Femur (tissue), 1 donor: ENCODE measurements at regions not wholly inside any gene's neighbourhood (a gene's known extent, or its start where the extent isn't known, plus 50 kb on each side); places are given as distances from the start of the nearest gene placed in this dataset.

Experiments
- DNase-seq: peaks from one replicate; pipeline ENCODE4 v3.0.0-alpha.2; 2017

DNA sequence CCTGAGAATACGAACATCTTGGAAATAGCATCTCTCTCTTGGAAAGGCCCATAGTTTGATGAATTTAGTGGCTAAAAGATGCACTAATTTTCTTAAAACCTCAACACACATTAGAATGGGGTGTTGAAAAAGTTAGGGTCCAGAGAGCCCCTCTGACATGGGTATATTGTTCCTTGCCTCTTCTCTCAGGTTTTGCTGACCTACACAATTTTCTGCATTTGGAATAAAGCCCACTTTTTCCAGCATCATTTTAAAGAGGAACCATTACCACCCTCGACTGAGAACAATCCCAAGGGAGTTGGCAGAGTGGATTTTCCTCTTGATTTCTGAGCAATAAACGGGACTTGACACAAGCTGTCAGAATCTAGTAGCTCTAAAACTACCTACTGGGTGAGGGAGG, 156.1 kb downstream of the PMP22 start:
- no peak for DNase-seq

DNA sequence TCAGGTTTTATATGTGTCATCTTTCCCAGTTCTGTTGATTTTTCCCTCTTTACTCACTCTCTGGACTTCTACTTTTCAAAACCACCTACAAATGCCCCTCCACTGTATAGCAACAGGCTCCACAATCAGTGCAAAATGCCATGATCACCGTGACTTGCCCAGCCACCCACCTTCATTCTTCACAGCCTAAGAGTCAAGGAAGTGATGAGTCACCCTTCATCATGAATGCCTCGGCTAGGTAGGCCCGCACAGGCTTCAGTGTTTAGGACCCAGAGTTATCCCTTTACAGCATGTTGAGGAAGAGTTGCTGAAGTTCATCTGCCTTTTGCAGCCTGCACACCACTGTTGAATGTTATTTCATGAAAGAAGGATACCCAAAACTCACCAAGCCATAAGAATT, 158.6 kb downstream of the PMP22 start:
- no peak for DNase-seq

DNA sequence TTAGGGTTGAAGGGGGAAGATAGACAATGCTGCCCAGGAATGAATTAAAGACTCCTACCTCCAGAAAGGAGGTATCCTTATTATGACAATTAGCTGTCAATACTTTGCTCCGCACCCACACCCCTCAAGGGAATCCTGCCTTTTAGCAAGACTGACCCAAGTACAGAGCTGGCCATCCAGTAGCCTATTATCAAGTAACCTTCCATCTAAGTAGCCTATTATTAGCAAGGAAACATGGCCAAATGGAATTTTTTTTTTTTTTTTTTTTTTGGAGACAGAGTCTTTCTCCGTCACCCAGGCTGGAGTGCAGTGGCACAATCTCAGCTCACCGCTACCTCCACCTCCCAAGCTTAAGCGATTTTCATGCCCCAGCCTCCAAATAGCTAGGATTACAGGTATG, 161.3 kb downstream of the PMP22 start:
- no peak for DNase-seq

DNA sequence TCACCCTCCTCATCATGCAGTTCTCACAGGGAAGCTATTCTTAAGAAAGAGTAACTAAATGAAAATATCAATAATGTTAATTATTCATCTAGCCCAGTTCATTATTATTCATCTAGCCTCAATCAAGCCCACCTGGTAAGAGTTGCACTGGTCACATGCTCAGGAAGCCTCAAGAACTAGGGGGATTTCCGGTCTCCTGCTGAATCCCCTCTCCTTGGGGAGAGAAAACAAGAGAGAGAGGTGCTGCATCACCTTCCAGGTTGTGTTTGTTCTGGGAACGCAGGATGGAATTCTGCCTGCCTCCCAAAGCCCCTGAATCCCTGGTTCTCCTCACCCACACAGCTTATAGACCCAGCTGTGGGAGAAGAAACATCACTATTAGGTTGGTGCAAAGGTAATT, 164.0 kb downstream of the PMP22 start:
- no peak for DNase-seq

DNA sequence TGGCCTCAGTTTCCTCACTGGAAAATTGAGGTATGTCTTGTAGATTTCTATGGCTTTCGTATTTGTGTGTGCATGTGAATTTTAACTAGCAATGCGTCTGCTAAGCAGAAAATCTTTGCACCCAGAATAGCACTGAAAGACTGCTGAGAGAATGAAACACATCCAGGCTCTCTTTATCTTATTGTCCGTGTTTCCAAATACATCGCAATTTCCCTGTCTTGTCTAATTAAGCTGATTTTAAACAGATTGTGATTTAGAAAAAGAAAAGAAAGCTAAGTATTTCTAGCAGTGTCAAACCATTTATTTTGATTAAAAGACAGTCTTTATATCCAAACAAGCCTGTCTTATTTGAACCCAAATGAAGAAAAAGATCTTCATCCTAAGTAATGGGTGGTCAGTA, 168.6 kb downstream of the PMP22 start:
- no peak for DNase-seq

DNA sequence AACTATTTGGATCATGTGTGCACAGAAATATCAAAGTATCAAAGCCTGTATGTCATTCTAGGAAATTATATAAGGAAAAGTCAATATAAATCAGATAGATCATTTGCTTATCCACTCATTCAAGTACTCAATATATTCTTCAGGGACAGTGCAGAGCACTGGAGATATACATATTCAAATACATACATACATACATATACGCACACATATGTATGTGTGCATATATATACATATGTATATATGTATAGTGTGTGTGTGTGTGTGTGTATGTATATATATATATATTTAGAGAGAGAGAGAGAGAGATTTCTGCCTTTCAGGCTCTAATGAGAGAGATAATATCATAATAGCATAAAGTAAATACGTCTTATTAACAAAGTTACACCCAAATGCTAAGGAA, 169.2 kb downstream of the PMP22 start:
- no peak for DNase-seq

DNA sequence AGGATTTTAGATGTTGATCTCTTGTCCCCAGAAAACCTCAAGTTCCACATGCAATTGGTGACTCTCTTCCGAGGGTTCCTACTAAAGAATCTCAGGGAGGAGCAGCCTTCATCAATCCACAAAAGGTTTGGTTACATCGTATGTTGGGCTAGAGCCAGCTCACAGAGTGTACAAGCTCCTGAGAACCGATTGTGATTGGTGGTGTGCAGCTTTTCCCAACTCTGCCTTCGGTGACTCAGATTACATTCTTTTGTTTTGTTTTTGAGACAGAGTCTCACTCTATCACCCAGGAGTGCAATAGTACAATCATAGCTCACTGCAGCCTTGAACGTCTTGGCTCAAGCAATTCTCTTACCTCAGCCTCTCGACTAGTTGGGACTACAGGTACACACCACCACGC, 172.4 kb downstream of the PMP22 start:
- no peak for DNase-seq

DNA sequence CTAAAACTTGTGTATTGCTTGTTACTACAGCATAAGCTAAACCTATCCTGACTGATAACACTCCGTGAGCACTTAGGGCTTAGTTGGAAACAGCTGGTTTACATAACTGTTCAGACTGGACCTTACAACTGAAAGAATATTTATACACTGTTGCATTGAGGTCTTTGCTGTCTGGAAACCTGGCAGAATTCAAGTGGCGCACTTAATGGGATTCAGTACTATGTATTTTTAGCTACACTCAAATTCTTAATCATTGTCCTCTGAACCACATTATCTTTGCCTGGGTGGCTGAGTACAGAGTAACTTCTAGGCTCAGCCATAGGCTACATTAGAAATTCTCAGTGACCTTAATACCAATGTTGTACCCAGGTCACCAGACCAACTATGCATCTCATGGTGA, 172.9 kb downstream of the PMP22 start:
- DNase-seq = no peak

DNA sequence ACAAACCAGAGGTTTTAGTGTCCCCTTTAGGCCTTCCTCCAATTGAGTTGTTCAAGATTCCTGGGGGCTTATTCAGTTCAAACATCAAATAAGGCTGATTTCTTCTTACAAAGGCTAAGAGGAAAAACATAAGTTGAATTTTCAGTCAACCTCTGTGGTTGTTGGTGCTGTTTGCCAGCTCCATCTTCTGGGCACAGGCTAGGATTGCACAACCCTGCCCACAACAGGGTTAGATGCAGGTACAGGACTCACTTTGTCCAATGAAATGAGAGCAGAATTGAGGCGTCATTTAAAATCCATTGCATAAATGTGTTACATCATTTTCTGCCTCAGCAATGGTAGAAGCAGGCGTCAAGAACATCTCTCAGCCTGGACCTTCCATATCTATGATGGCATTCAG, 173.3 kb downstream of the PMP22 start:
- DNase-seq = no peak

DNA sequence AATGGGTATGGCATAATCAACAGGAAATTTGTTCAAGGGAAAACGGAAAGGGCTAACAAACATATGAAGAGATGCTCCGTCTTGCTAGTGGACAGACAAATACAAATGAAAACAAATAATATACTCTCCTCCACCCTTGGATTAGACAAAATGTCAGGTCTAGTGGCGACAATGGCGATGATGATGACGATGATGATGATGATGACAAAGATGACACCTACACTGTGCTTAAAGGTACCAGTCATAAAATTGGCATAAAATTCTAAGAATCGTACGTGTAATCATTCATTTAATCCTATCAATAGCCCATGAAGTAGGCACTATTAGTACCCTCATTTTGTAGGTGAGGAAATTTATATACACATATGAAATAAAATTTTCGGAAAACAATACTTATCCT, 174.6 kb downstream of the PMP22 start:
- DNase-seq = no peak

DNA sequence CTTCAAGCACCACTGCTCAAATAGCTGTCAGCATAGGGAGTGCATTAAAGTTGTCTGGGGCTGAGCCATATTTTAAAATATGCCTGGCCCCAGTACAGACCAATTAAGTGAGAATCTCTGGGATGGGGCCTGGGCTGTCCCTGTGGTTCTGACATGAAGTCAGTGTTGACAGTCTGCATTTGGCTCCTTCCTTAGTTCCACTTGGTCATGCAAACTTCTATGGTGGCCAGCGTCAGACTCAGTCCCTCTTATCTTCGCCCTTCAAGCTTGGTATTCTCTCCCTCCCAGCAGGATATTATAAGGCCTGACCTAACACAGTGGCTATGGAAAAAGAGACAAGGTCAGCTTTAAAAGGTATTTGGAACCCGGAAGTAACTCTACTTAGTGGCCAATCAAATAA, 177.2 kb downstream of the PMP22 start:
- DNase-seq = peak; percentile 21

DNA sequence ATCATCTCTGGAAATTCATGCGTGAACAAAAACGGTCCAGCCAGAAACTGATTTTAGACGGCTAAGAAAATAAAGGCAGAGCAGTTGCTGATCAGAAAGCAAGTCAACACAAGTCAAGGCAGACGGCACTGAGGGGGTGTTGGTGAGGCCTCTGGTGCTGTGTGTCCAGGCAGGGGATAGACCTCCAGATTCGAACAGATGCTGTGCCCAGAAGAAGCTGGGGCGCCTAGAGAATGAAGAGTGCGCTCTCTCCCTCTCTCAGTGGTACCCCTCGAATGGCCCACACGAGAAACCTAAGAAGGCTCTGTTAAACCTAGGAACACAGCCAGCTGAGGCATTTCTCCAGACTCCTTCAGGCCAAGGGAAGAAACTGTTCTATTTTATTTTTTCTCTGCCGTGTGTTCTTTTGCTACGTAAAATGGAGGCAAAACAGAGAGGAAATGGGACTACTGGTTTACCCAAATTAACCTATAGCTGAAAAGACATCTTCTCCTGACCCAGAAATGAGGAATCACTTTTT, 178.3 kb downstream of the PMP22 start:
- peak; percentile 29 for DNase-seq

DNA sequence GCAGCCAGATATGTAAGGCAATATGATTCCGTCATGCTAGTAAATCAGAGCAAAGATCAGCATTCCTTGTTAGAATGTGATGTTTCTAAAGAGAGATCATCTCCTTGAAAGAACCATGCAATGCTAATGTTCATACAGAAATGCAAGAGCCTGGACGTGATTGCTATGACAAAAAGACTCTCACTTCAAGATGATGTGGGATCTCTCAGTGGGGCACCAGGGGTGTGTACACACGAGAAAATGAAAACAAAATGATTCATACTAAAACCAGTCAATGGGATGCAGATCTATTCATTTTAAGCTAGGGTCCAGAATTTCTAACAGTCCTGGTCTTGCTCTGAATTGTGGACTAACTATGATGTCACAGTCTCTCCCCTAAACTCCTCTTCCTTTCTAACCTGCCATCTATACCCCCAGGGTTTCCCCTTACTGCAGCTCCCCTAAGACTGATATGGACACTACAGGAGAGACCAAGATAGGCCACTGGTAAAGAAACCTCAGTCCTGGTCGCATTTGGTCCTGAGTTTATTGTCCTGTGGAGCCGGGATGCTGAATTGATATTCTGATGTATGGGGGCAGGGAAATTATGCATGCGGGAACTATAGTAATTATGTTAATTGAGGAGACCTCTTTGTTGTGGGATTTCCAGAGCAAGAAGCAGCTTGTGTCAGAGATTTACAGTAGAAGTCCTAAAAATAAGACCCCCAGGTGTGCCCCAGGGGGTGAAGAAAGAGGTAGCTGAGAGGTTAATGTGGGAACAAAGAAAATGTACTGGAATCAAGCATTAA, 179.0 kb downstream of the PMP22 start:
- no peak for DNase-seq

DNA sequence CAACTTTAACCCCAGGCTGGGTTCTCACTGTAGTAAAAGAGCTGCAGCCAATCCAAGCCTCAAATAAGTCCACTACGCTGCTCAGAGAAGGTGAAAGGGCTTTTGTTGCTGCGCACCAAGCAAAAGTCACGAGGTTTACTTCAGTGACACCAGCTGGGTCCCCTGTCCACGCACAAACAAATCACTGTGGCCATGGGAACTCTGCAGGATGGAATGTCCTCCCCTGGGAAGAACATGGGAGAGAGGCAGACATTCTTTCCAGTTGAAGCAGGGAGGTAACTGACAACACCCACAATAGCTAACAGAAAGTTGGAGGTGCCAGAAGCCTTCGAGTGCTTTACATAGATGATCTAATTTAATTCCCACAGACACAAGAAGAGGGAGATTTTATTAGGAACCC, 181.9 kb downstream of the PMP22 start:
- DNase-seq = no peak

DNA sequence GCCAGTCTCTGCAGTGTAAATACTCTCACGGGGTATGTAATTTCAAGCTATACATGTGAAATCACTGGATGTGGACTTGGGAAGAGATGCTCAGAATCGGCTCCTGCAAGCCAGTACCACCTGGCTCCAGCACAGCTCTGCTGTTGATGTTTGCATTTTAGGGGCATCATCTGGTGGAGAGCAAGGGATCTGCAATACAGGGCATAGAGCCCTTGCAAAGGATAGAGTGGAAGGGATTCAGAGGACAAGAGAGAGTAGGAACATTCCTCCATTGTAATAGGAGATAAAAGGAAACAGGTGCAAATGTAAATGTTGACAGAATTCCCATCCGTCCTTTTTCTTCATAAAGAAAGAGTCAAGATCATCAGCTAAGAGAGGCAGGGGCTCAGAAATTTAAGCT, 184.1 kb downstream of the PMP22 start:
- no peak for DNase-seq

DNA sequence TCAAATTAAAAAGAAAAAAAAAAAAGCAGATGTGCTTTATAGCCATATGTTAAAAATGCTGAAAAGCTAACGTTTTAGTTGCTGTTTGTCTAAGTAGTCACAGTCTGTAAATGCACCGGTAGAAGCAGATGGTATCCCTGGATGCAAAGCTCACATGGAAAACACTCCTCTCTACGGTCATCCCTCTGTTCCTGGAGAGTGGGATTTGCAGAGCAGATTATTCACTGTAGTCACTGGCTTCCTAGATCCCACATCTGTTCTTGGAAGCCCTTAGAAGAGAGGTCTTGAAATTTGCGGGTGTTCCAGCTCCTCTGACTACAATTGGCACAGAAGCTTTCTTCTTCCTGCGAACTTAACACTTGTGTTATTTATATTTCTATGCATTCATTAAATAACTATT, 186.6 kb downstream of the PMP22 start:
- no peak for DNase-seq

DNA sequence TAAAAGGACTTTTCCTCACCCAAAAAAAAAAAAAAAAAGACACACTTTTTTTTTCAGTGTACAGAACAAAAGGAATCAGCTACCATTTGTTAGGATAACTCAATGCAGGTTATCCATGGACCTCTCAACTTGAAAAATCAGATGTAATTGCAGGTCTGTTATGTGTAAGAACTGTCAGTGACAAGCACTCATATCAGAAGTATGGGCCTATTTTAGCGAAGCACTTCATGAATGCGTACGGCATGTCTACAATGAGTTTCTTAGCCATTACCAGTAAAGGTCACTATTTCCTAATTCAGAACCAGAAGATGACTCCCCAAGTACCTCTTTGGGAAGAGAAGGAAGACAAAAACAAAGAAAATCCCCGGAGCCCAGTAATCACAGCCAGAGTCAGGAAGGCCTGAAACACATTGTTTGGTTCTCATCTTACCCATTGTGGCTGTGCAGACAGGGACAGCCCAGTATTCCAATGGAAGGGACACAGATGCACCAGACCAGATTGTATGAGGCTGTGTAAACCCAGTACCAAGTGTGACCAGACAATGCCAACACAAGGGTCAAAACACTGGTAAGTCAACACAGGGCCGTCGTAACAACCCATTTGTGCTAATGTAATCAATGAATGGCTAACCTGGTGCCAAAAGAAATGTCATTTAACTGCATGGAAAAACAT, 188.0 kb downstream of the PMP22 start:
- no peak for DNase-seq

DNA sequence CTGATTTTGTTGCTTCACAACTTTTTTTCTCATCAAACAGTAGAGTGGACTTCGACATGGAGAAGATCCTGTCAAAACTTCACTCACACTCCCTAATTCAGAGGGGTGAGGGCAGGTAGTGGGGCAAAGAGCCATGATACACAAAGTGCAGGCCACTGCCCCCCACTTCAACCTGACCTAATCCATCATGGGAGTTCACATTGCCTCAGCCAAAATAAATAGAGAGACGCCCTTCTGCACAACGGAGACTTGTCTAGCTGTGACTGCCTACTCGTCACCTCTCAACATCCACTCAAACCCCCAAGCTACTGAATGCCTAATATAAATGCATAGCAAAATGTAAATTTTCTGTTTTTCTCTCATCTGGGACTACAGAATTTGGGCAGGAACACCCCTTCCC, 213.2 kb downstream of the PMP22 start:
- DNase-seq = no peak

DNA sequence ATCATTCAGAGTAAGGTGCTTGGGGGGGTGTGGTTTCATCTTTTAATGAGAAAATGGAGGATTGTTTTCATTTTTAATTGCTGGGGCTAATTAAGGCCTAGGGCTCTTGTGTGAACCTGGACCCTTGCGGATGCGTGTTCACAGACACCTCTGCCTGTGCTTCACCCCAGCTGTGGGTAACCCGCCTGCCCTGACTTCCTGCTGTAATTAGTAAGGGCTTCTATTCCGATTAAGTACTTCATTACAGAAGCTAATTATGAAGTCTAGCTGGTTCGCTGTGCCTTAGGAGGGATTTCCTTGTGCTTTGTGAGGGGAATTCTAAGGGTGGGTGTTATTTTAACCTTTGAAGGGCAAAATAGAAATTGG, 215.3 kb downstream of the PMP22 start:
- no peak for DNase-seq

DNA sequence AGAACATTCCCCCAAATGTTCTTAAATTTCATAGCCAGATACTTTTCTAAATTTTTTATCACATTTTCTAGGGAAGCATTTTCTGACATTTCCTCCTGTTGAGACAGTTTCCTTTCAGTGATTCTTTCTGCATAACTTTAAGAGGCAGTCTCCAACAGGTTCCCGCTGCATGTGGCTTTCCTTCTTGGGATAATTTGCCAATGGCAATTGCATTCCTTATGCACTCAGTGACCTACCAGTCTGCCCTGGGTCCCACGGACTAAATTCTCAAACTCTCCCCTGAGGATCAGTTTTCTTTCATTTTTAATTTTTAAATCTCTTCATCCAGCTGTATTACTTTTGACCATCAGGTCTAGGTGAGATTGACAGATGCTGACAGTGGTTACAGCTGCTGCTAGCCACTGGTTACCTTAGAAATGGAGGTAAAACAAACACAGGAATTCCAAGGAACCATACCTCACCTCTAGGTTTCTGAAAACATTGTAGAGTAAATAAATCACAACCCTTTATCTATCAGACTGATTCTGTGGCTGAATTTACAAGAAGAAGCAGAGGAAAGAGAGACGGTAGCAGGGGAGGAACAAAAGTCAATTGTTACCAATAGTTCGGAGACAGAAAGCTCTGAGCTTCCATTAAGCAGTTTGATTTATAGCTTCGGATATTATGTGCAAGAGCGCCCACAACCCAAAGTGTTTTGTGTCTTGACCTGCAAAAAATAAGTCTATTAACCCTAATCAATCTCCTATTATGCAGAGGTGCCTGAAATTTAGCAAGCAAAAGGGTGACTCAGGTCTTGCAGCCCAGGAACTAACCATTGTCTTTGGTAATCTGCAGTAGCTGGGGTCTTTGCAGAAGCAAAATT, 216.0 kb downstream of the PMP22 start:
- DNase-seq = no peak

DNA sequence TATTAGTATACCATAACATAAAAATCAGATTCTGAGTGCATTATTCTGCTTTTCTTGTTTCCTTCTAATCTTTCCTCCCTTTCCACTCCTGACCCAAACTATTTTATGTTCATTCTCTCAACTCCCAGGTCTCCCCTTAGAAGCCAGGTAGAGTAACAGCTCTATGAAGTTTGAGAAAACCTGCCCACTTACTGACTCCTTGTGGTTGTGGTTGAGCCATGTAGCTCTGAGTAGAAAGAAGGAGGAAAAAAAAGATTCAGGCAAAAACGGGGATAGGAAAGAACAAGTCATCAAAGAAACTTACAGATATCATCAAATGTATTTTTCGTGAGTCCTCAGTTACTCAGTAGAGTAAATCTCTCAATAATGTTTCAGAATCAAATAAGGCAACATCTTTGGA, 216.7 kb downstream of the PMP22 start:
- DNase-seq = no peak

DNA sequence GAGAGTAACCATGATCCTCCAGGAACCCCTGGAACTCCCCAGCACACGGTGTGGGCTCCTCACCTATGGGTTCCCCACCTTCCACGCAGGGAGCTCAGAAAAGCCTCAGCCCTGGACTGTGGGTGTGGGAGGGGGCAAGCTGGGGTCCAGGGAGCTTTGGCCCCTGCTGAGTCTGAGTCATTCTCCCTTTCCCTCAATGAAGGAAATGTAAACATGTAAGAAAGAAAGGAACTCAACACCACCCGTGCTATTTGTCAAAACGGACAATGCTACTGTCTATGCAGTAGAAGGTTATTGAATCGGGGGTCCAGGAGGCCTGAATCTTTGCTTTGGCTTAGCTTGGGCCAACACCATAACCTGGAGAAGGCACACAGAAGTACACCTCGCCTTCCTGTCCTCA, 222.8 kb downstream of the PMP22 start:
- DNase-seq = no peak

DNA sequence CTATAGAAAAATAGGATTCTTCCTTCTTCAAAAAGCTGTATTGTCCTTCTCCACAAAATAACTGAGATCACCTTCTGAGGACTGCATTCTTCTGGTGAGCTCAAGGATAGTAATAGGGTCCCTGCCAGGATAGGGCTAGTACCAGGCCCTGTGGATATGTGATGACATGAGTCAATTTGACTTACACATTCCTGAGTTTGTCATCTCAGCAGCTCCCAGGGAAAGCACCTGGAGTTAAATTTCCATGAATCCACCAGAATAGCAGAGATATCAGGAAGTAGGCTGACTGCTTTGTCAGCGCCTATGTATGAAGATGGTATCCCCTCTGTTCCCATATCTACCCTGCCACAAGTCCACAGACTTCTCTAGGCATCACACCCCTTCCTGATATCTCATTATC, 225.8 kb downstream of the PMP22 start:
- no peak for DNase-seq

DNA sequence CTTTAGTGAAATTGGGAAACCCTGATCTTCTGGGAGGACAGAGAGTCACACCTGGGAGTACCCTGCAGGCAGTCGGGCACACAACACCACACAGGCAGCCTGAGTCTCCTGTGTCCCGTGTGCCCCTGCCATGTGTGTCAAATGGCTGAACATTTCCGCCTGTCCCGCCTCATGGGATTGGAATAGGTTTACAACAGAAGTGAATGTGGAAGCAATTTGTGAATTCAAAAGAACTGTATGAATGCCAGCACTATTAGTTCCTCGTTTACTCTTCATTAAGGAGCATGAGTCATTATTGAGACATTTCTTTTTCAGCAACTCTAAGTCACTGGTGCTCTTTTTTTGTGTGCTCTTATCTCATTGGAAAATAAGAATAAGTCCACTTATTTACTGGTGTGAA, 226.5 kb downstream of the PMP22 start:
- no peak for DNase-seq
